Left ventricle myocardium superior (tissue), 1 donor: ENCODE measurements at regions not wholly inside any gene's neighbourhood (a gene's known extent, or its start where the extent isn't known, plus 50 kb on each side); places are given as distances from the start of the nearest gene placed in this dataset.

ENCODE experiments used
- ATAC-seq: fragments of 200-7000 bp; cut with Tn5 transposase; one replicate; pipeline ENCODE4 v1.9.1; 2020; ENCODE audit warnings: mild to moderate bottlenecking, moderate library complexity
- DNase-seq: peaks from one replicate; pipeline ENCODE4 v3.0.0-alpha.2; 2020
- intact Hi-C: fragments of 100-400 bp; cut with micrococcal nuclease; formaldehyde crosslinking; loops from one replicate; pipeline ENCODE4 v1.11.0; 2022
- donor health status: DM: no; HTN: yes; CAD: no; lungs with severe emphysema.

DNA sequence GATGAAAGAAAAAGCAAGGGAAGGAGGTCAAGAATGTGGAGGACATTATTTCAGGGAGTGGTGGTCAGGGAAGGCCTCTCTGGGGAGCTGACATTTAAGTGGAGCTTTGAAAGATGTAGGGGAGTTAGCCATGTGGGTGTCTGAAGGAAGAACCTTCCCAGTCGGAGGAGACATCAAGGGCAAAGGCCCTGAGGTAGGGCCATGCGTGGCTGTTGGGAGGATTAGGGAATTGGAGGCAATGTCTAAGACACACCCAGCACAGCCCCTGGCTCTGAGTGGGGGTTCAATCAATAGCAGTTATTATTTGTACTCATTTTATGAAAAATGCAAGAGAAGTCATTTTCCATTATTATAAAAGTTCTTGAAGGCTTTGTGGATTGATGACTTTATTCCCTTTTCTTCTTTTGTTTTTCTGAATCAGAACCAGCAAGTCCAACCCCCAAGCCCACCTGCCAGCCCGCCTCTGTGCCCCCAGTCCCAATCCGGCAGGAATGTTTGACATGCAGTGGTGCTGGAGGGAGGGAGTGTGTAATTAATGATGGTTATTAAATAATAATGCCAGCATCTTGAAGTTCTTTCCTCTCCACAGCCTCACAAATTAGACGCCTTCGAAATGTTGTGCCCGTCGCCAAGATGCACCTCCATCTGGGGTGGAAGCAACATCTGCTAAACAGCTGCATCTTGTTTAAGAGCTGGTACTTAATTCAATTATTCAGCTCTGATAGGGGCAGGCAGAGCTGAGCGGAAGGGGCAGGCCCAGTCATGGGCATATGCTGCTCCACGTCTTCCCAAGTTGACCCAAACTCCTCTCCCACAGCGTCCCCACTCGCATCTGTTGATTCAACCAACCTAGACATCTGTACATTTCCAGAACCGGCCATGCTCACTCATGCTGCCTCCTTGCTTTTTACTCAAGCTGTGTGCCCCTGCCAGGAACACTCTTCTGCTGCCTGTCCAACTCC, 81.3 kb upstream of the SIRPA start:
- no peak for DNase-seq
- ATAC-seq, result no peak
- intact Hi-C loops, result no loop called here

DNA sequence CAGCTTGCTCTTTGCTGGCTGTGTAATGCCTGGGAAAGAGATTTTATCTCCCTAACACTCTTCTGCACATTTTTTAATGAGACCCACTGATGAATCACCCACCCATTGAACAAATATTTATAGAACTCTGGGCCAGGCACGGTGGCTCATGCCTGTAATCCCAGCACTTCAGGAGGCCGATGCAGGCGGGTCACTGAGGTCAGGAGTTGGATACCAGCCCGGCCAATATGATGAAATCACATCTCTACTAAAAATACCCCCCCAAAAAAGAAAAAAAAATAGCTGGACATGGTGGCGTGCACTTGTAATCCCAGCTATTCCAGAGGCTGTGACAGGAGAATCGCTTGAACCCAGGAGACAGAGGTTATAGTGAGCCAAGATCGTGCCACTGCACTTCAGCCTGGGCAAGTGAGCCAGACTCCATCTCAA, 82.1 kb upstream of the SIRPA start:
- intact Hi-C loops, result no loop called here
- peak; percentile 67 for ATAC-seq
- DNase-seq, result peak; percentile 77

DNA sequence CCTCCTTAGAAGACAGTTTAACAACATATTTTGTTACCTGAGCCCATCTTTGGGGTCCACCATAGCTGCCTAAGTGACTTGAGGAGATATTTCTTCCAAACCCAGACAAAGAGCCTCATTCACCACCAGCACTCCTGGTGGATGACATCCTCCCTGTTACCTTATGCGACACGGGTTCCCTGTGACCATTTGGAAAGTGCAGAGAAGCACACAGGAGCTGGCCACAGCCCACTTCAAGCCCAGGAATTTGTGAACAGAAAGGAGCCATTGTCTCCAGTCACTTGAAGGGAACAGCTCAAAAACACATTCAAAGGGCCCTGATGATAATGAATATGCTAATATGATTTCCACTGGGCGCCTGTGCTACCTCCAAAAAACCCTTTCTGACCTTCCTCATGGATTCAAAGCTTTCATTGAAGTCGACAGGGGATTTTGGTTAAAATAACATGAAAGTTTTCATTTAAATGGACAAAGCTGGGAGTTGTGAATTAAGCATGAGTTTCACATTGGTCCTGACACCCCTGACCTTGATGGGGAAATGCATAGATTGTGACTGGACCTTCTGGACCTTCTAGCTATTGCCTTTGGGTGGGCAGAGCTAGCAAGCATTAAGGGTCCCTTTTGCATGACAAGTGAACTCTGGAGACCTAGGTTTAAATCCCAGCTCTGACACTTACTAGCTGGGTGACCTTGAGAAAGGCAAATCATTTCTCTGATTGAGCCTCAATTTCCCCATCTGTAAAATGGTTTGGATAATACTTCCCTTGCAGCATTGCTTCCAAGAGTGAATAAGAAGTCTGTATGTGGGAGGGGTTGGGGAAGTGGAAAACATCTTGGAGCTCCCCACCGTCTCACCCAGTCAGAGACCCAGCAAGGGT, 83.3 kb upstream of the SIRPA start:
- intact Hi-C loops, result no loop called here
- no peak for DNase-seq
- ATAC-seq, result peak; percentile 12

DNA sequence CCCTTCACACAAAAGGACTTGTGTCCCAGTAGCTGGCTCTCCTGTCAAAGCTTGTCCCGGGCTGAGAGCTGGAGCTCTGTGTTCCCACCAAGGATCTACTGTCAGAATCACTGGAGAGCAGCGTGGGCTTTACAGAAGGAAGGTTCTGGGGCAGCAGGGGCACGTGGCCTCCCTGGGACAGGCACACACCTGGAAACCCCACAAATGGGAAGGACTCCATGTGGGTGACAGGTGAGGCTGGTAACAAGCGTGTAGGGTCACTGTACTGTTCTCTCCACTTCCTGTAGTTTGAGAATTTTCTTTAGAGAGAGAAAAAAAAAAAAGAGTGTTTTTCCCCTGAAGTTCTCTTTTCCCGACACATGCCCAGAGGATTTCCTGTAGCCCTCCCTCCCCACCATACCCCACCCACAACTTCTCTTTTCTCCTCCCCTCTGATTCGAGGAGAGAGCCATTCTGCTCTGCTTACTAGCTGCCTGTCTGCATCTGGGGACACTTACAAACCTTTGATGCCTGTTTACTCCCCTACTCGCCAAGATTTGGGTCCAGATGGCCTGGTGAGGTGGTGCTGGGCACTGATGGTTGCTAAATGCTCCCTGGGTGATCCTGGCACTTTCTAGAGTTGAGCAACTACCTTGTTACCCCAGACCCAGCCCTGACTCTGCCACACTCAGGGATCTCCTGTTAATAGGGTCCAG, 84.1 kb upstream of the SIRPA start:
- ATAC-seq (peak; percentile 51), DNase-seq (no peak)
- intact Hi-C loops, result no loop called here

DNA sequence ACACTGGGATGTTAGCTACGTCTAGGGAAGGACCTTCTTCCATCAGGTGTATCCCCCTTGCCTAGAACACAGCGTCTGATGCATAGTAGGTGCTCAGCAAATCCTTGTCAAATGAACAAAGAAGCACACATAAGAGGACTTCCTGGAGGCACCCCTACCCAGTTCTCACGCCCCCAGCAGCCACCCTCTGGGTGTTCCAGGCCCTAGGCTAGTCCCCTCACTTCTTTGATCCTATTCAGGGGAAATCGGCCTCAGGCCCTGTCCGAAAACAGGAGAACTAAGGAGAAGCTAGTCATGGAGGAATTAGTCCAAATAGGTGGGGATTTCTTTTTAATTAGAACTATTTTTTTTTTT, 84.7 kb upstream of the SIRPA start:
- ATAC-seq, result no peak
- DNase-seq, result no peak
- intact Hi-C loops, result no loop called here

DNA sequence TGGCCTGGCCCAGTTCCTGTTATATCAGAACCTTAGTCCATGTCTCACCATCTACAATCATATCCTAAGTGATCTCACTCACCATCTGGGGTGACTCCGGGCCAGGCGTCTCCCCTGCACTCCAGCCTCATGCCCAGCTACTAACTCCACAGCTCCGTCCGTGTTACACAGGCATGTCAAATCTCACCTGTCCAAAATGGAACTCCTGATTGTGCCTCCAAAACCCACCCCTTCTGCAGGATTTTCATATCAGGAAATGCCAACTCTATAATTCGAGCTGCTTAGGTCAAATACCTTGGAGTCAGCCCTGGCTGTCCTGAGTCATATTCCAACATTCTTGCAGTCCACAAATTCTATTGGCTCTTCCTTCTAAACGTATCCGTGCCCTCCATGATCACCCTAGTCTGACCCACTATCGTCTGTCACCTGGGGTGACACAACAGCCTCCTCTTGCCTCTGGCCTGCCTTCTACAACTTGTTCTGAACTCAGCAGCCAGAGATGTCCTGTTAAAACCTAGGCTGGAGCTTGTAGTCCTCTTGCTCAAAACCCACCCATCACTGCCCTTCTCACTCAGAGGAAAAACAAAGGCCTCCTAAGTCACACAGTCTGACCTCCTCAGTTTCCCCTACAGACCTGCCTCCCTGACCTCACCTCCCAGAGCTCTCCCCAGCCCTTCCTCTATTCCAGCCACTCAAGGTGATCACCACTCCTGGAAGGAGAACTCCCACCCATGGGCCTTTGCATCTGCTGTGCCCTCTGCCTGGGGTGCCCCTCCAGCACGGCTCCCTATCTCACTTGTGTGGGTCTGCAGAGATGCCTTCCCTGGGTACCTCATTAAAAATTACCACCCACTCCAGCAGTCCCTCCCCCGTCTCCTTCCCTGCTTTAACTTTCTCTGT, 85.3 kb upstream of the SIRPA start:
- intact Hi-C loops, result loop anchor here (10.0 kb wide), 1 partner anchor 85 kb away; the partner anchor contains the start of gene SIRPA
- no peak for ATAC-seq
- DNase-seq, result no peak

DNA sequence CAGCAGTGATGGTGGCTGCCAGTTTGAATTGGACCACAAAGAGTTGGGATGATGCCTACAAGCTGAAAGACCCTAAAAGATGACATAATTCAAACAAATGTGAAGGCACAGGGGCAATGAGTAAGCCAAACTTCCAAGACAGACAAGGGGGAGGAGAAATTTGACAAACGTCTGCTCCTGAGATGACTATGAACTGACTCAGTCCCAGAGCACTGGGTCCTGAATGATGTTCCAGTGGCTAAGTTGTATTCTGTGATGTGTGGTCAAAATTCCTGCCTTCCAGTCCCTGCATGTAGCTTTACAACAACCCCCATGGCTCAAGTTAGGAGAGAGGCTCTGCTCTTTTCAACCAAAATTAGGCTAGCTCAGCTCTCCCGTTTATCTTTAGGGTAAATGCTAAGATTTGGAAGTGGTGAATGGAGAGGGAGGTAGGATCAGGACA, 86.1 kb upstream of the SIRPA start:
- DNase-seq (no peak), ATAC-seq (no peak)
- intact Hi-C loops, result loop anchor here (10.0 kb wide), 1 partner anchor 86 kb away; the partner anchor contains the start of gene SIRPA

DNA sequence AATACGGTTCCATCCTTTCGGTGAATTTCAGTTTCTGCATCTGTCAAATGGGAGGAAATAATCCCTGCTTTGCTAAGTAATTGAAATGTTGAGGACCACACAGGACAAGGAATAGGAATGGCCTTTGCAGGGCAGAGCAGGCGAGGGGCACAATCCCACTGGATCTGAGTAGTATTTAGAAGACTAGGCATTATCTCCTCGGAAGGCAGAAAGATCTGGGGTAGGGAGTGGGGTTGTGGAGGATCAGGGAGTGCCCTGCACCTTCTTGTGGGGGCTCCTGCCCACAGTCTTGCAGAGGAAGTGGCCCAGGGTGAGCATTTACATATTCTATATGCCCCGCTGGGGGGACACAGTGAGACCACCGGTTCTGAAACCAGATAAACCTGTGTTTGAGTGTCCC, 87.1 kb upstream of the SIRPA start:
- DNase-seq, result no peak
- no peak for ATAC-seq
- intact Hi-C loops, result loop anchor here (10.0 kb wide), 1 partner anchor 87 kb away; the partner anchor contains the start of gene SIRPA

DNA sequence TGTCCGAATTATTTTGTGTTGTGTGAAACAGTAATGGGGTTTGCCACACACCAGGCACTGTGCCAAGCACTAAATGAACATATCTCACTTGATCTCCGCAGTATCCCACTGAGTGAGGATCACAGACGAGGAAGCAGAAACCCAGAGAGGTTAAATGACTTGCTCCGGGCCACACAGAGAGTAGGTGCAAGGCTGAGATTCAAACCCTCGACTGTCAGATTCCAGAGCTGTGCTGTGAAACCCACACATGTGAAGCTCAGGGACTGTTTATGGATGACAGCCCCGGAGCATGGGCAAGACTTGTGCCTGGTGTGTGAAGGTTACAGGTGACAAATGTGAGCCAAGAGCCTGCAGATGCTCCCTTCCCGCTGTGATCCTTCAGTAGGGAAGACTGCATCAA, 87.8 kb upstream of the SIRPA start:
- DNase-seq (no peak), ATAC-seq (no peak)
- intact Hi-C loops, result loop anchor here (10.0 kb wide), 1 partner anchor 87 kb away; the partner anchor contains the start of gene SIRPA

DNA sequence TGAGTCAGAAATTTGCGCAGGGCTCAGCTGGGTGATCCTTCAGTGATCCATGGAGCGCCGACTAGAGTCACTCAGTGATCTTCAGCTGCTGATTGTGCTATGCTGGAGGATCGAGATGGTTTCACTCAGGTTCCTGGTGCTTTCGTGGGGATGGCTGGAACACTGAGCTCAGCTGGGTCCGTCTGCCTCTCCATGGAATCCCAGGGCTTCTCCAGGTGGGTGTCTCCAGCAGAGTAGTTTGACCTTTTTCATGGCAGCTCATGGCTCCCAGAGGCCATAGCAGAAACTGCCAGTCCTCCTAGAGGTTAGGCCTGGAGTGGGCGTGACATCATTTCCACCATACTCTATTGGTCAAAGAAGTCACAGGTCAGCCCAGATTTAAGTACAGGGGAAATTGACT, 88.8 kb upstream of the SIRPA start:
- intact Hi-C loops, result loop anchor here (10.0 kb wide), 1 partner anchor 88 kb away; the partner anchor contains the start of gene SIRPA
- ATAC-seq, result no peak
- DNase-seq, result no peak

DNA sequence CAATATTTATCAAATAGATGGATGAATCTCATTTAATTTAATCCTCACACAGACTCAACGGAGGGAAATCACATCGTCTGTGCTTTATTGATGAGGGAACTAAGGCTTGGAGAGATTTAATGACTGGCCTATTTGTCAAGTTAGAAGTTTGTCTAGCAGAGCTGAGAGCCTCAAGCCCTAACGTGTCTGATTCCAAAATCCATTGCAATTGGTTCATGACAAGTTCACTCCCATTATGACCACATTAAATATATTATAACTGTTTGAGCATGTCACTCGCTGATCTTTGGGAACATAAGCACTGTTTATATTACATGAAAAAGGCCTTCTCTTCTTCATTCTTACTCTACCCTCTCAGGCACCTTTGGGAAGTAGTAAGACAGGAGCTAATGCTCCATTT, 89.4 kb upstream of the SIRPA start:
- no peak for ATAC-seq
- no peak for DNase-seq
- intact Hi-C loops, result loop anchor here (10.0 kb wide), 1 partner anchor 89 kb away; the partner anchor contains the start of gene SIRPA

DNA sequence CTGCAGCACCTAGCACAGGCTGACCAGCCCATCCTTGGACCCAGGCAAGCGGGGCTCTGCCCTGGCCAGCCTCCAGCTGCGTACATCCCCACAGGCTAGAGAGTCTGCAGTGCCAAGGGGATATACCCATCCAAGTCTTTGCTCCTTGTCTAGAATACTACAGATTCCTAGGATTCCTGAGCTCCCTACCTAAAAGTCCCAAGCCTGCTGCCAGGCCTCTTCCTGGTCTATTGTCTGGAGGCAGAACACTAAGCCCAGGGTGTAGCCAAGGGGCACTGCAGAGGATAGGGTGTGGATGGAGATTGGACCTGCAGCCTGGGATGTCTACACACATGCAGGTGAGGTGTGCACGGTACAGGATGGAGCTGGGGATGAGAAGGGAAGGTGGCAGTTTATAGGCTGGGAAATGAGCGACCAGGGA, 90.0 kb upstream of the SIRPA start:
- intact Hi-C loops, result loop anchor here (10.0 kb wide), 1 partner anchor 90 kb away; the partner anchor contains the start of gene SIRPA

DNA sequence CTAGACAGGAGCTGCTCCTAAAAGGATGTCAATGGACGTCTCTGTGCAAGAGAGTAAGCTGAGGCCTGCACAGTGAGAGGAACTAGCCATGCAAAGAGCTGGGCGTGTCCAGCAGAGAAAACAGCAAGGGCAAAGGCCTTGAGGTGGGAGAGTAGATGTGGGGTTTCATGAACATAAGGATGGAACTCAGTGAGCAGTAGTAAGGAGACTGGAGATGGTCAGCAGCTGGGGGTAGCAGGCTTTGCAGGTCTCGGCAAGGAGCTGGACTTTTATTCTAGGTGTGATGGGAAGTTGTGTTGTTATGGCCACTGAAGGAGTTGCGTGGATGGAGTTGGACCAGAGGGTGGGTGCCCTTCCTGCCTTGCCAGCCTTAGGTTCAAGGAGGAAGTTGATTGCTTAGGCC, 90.7 kb upstream of the SIRPA start:
- DNase-seq, result no peak

More for the DNA sequence above, 90.0 kb upstream of the SIRPA start:
- DNase-seq, result no peak
- no peak for ATAC-seq

DNA sequence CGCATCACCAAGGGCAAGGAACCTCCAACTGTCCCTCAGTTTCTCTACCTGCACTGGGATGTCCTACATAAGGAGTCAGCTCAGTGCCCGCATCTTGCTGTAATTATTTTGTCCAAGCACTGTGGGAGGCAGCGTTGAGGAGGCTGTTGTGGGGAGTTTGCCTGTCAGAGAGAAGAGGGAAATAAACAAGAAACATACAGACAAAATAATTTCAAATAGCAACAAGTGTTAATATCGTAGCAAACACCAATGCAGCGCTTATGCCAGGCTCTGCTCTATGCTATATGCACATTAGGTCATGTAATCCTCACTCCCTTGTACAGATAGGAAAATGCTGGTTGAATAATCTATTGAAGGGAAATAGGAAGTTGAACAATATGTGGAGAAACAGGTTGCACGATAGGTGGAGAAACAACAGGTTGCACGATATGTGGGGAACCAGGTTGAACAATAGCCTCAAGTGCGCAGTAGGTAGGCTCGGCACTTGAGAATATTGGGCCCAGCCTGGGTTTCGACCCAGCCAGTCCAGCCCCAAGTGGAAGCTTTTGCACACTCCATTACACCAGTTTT, 91.2 kb upstream of the SIRPA start:
- ATAC-seq (no peak), DNase-seq (no peak)
- intact Hi-C loops, result loop anchor here (10.0 kb wide), 1 partner anchor 91 kb away; the partner anchor contains the start of gene SIRPA

More for the DNA sequence above, 90.7 kb upstream of the SIRPA start:
- ATAC-seq, result no peak
- intact Hi-C loops, result loop anchor here (10.0 kb wide), 1 partner anchor 90 kb away; the partner anchor contains the start of gene SIRPA

DNA sequence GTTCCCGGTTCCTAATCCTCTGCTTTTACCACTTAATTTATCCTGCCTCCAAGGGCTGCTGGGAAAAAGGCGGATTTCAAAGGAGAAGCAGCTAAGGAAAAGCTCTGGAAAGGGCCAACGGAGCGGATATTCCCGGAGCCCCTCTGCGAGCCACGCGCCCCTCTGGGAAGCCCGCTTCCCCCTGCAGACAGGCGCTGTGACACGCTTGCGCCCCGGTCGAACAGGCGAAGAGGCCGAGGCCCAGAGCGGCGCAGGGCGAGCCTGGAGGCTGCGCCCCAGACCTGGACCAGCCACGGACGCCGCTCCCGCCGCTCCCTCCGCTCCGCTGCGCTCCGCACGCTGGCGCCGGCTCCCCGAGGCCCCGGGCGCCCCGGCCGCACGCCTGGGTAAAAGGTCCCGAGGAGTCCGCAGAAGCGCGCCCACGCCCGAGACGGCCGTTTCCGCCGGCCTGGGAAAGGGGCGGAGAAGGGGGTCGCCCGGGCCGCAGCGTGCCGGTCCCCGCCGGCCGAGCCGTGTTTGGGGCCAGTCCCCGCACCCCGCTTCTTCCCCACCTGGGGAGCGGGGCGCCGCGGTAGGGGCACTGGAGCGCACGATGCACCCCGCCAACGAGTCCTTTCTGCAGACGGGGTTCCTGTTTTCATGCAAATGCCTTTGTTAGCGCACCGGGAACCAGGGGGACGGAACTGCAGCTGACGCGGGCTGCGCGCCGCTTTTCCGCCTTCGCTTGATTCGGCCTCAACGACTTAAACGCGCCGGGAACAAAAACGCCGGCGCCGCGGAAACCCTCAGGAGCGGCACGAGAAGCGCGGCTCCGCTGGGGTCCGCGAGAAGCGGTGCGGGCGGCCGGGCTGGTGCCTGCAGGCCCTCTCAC, 91.9 kb upstream of the SIRPA start:
- DNase-seq (peak; percentile 79), ATAC-seq (peak; percentile 74)
- intact Hi-C loops, result loop anchor here (10.0 kb wide), 1 partner anchor 92 kb away; the partner anchor contains the start of gene SIRPA

DNA sequence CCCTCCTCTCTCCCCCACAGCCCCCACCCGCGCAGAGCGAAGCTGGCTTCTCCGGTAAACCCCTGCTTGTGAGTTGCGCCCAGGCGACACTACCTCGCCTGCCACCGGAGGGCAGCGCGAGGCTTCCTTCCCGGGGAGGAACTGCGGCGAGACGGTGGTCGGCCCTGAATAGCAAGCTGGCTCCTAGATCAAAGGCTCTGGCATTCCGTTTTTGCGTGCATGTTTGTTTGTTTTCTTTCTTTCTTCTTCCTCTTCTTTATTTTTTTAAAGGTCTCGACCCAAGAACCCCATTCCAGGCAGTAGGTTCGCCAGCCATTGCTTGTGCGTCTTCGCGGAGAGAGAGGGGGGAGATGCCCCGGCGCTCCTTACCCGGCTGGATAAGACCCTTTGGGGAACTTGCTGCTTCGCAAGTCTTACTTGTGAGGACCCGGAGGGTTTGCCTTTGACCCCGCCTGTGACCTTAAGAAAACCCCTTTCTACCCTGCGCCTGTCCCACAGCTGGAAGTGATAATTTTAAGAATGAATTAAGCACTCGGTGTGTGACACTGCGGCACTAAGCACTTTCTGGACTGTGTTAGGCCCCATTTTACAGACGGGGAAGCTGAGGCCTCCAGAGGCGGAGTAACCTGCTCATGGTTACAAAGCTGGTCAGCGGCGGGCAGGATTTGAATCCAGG, 92.7 kb upstream of the SIRPA start:
- ATAC-seq, result peak; percentile 90
- peak; percentile 81 for DNase-seq
- intact Hi-C loops, result loop anchor here (10.0 kb wide), 1 partner anchor 92 kb away; the partner anchor contains the start of gene SIRPA
